ENCODE measurements at regions not wholly inside any gene's neighbourhood (a gene's known extent, or its start where the extent isn't known, plus 50 kb on each side); places are given as distances from the start of the nearest gene placed in this dataset.

DNA sequence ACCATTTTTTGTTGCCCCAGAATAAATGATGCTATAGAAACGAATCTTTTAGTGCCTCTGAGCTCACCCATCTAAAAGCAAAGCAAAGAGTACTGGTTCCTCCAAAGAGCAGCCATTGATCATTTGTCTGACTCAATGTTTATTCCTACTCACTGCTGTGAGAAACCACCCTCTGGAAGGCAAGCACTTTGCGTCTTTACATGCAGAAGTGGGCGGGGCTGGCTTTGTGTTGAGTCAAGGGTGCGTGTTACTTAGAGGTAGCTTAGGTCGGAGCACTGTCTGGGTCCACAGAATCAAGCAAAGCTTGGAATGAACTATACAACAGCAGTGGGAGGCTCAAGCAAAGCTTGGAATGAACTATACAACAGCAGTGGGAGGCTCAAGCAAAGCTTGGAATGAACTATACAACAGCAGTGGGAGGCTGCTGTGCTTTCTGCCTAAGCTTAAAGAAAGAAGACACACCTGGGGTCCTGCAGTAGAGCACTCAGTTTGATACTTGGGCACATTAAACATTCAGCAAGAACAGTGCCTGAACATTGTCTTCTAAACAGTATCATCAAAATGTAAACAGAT lies 77.2 kb upstream of the PRICKLE1 start:
- Histone ChIP-seq H3K4me1 (ENCODE audit: control insufficient read depth, extremely low read depth, insufficient read depth, low read length) (no peaks in the 10 kb centered on the region), H3K27me3 (ENCODE audit: control insufficient read depth, insufficient read depth, low read length) (no peaks in the 10 kb centered on the region), H3K9ac (ENCODE audit: insufficient read depth, low read length) (no peak overlapping the region), H3K4me3 (replicated peaks in 1 of 4; ENCODE audit: control extremely low read depth in 1 of 4, insufficient read depth in 1 of 4, low read depth in 3 of 4, low read length in 4 of 4) (no peak overlapping the region), H3K9me3 (ENCODE audit: control insufficient read depth, insufficient read depth, low read depth, low read length) (no peaks in the 10 kb centered on the region), H3K27ac (ENCODE audit: insufficient read depth, low read length) (no peak overlapping the region), H3K4me2 (ENCODE audit: extremely low read depth, insufficient read depth, low read length) (no peak overlapping the region), H3K79me2 (ENCODE audit: control insufficient read depth, insufficient read depth, low read length) (no peaks in the 10 kb centered on the region), H2AFZ (ENCODE audit: low read length) (no peak overlapping the region), H4K20me1 (ENCODE audit: control insufficient read depth, extremely low read depth, insufficient read depth, low read length) (no peaks in the 10 kb centered on the region), H3K36me3 (ENCODE audit: control insufficient read depth, insufficient read depth, low read length) (no peaks in the 10 kb centered on the region)
- peak; percentile 58 to 76 for DNase-seq (ENCODE audit: low read depth in 2 of 2)
- TF ChIP-seq, protein P1, sequence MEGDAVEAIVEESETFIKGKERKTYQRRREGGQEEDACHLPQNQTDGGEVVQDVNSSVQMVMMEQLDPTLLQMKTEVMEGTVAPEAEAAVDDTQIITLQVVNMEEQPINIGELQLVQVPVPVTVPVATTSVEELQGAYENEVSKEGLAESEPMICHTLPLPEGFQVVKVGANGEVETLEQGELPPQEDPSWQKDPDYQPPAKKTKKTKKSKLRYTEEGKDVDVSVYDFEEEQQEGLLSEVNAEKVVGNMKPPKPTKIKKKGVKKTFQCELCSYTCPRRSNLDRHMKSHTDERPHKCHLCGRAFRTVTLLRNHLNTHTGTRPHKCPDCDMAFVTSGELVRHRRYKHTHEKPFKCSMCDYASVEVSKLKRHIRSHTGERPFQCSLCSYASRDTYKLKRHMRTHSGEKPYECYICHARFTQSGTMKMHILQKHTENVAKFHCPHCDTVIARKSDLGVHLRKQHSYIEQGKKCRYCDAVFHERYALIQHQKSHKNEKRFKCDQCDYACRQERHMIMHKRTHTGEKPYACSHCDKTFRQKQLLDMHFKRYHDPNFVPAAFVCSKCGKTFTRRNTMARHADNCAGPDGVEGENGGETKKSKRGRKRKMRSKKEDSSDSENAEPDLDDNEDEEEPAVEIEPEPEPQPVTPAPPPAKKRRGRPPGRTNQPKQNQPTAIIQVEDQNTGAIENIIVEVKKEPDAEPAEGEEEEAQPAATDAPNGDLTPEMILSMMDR (conservative IDR thresholded peaks at IDR 0.05 in 1 of 2, IDR thresholded peaks at IDR 0.05 in 1 of 2; ENCODE audit: low read depth in 1 of 2, low read length in 2 of 2) = no peak
- no peak for TF ChIP-seq EZH2 (IDR thresholded peaks at IDR 0.05; ENCODE audit: low read length, missing control alignments)

DNA sequence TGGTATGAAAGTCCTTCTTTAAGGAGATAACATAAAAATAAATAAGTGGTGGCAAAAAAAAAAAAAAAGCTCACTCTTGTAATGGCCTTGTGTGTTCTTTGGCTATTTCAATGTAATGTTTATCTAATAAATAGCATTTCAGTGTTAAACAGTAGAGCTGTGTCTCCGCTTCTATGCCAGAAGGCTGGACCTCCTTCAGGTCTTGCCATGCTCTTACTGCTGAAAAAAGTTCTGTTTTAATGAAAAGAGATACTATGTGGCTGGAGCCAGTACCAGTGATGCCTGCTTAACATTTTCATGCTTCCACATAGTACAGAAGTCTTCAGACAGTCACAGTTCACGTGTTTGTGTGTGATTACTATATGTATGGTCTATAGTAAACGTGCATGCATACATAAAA lies 74.1 kb upstream of the PRICKLE1 start:
- no peaks in the 10 kb centered on the region for H3K79me2 ChIP-seq (ENCODE audit: control insufficient read depth, insufficient read depth, low read length)
- H3K36me3 ChIP-seq (ENCODE audit: control insufficient read depth, insufficient read depth, low read length) = no peaks in the 10 kb centered on the region
- H3K9me3 ChIP-seq (ENCODE audit: control insufficient read depth, insufficient read depth, low read depth, low read length) = no peaks in the 10 kb centered on the region
- no peak overlapping the region for H3K4me2 ChIP-seq (ENCODE audit: extremely low read depth, insufficient read depth, low read length)
- no peak for TF ChIP-seq EZH2 (IDR thresholded peaks at IDR 0.05; ENCODE audit: low read length, missing control alignments)
- TF ChIP-seq, protein P1 (conservative IDR thresholded peaks at IDR 0.05 in 1 of 2, IDR thresholded peaks at IDR 0.05 in 1 of 2; ENCODE audit: low read depth in 1 of 2, low read length in 2 of 2) = no peak
- no peak overlapping the region for H2AFZ ChIP-seq (ENCODE audit: low read length)
- no peaks in the 10 kb centered on the region for H3K4me1 ChIP-seq (ENCODE audit: control insufficient read depth, extremely low read depth, insufficient read depth, low read length)
- H4K20me1 ChIP-seq (ENCODE audit: control insufficient read depth, extremely low read depth, insufficient read depth, low read length) = no peaks in the 10 kb centered on the region
- no peak overlapping the region for H3K27ac ChIP-seq (ENCODE audit: insufficient read depth, low read length)
- no peak for DNase-seq (ENCODE audit: low read depth in 2 of 2)
- no peak overlapping the region for H3K4me3 ChIP-seq (replicated peaks in 1 of 4; ENCODE audit: control extremely low read depth in 1 of 4, insufficient read depth in 1 of 4, low read depth in 3 of 4, low read length in 4 of 4)
- H3K9ac ChIP-seq (ENCODE audit: insufficient read depth, low read length) = no peak overlapping the region
- H3K27me3 ChIP-seq (ENCODE audit: control insufficient read depth, insufficient read depth, low read length) = no peaks in the 10 kb centered on the region

DNA sequence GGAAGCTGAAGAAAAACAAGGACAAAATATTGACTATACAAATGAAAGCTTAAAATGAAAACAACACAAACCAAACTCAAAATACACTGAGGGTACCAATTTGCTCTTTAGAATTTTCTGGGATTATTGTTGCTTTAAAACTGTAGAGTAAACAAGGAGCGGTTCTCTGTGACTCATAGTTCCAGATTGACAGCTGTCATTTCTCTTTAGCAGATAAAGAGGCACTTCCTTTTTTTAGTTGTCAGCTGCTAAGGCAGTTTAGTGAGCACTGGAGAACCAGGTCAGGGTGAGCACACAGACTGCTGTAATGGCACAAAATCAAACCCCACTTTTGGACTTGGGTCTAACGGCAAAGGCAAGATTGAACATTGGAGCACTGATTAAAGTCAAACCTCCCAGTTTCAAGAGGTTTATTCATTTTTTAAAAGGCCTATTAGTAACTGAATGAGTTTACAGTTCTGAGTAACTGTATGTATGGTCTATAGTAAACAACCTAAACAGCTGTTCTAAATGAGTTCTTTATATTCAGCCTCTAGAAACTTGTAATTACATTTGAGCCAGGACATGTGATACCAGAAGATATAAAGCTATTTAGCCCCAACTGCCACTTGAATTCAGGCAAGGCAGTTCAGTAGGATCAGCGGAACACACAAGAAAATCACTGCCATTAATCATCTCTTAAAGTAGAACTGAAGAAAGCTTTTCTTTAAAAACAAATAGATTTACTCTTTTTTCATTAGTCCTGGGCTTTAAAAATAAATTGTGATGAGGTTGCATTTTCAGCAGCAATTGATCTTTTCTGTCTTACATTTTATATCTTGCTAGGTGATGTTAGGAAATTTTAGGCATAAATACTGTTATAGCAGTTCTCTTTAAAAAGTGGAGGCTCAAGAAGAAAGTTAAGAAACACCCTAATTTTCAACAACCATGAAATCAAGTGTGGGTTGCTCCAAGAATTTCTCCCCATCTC lies 71.7 kb upstream of the PRICKLE1 start:
- H3K9ac ChIP-seq (ENCODE audit: insufficient read depth, low read length) = no peak overlapping the region
- no peak overlapping the region for H2AFZ ChIP-seq (ENCODE audit: low read length)
- no peak overlapping the region for H3K4me3 ChIP-seq (replicated peaks in 1 of 4; ENCODE audit: control extremely low read depth in 1 of 4, insufficient read depth in 1 of 4, low read depth in 3 of 4, low read length in 4 of 4)
- H4K20me1 ChIP-seq (ENCODE audit: control insufficient read depth, extremely low read depth, insufficient read depth, low read length) = no peaks in the 10 kb centered on the region
- H3K27me3 ChIP-seq (ENCODE audit: control insufficient read depth, insufficient read depth, low read length) = no peaks in the 10 kb centered on the region
- no peaks in the 10 kb centered on the region for H3K36me3 ChIP-seq (ENCODE audit: control insufficient read depth, insufficient read depth, low read length)
- TF ChIP-seq EZH2 (IDR thresholded peaks at IDR 0.05; ENCODE audit: low read length, missing control alignments) = no peak
- TF ChIP-seq, protein P1 (conservative IDR thresholded peaks at IDR 0.05 in 1 of 2, IDR thresholded peaks at IDR 0.05 in 1 of 2; ENCODE audit: low read depth in 1 of 2, low read length in 2 of 2) = no peak
- no peak overlapping the region for H3K4me2 ChIP-seq (ENCODE audit: extremely low read depth, insufficient read depth, low read length)
- H3K4me1 ChIP-seq (ENCODE audit: control insufficient read depth, extremely low read depth, insufficient read depth, low read length) = no peaks in the 10 kb centered on the region
- H3K27ac ChIP-seq (ENCODE audit: insufficient read depth, low read length) = no peak overlapping the region
- no peaks in the 10 kb centered on the region for H3K79me2 ChIP-seq (ENCODE audit: control insufficient read depth, insufficient read depth, low read length)
- DNase-seq (ENCODE audit: low read depth in 2 of 2) = no peak
- no peaks in the 10 kb centered on the region for H3K9me3 ChIP-seq (ENCODE audit: control insufficient read depth, insufficient read depth, low read depth, low read length)

Data from fibroblast of lung (primary cell).